ENCODE measurements at regions not wholly inside any gene's neighbourhood (a gene's known extent, or its start where the extent isn't known, plus 50 kb on each side); places are given as distances from the start of the nearest gene placed in this dataset.

- no peak for TF ChIP-seq CTCF (conservative IDR thresholded peaks at IDR 0.05; ENCODE audit: control insufficient read depth, insufficient read depth, low read depth, low read length)
- DNase-seq (ENCODE audit: low read depth), result no peak
- no peak overlapping the region for H3K4me3 ChIP-seq (ENCODE audit: control insufficient read depth, low read depth, low read length)
Observed at GRCh38 chr3:117914540-117915100, 1120.0 kb downstream of the IGSF11 start.

GRCh38 chr3:117916839-117917238, 1117.8 kb downstream of the IGSF11 start:
- no peak for DNase-seq (ENCODE audit: low read depth)
- TF ChIP-seq CTCF (conservative IDR thresholded peaks at IDR 0.05; ENCODE audit: control insufficient read depth, insufficient read depth, low read depth, low read length), result no peak
- H3K4me3 ChIP-seq (ENCODE audit: control insufficient read depth, low read depth, low read length), result no peak overlapping the region

GRCh38 chr3:117919621-117920020, 1115.0 kb downstream of the IGSF11 start:
- no peak for DNase-seq (ENCODE audit: low read depth)
- H3K4me3 ChIP-seq (ENCODE audit: control insufficient read depth, low read depth, low read length), result no peak overlapping the region
- no peak for TF ChIP-seq CTCF (conservative IDR thresholded peaks at IDR 0.05; ENCODE audit: control insufficient read depth, insufficient read depth, low read depth, low read length)

- H3K4me3 ChIP-seq (ENCODE audit: control insufficient read depth, low read depth, low read length), result no peak overlapping the region
- no peak for TF ChIP-seq CTCF (conservative IDR thresholded peaks at IDR 0.05; ENCODE audit: control insufficient read depth, insufficient read depth, low read depth, low read length)
- DNase-seq (ENCODE audit: low read depth), result no peak
Observed at GRCh38 chr3:117920253-117920898, 1114.3 kb downstream of the IGSF11 start.

GRCh38 chr3:117921411-117921810, 1113.2 kb downstream of the IGSF11 start:
- no peak overlapping the region for H3K4me3 ChIP-seq (ENCODE audit: control insufficient read depth, low read depth, low read length)
- TF ChIP-seq CTCF (conservative IDR thresholded peaks at IDR 0.05; ENCODE audit: control insufficient read depth, insufficient read depth, low read depth, low read length), result no peak
- no peak for DNase-seq (ENCODE audit: low read depth)

GRCh38 chr3:117922039-117922438, 1112.6 kb downstream of the IGSF11 start:
- DNase-seq (ENCODE audit: low read depth), result no peak
- no peak for TF ChIP-seq CTCF (conservative IDR thresholded peaks at IDR 0.05; ENCODE audit: control insufficient read depth, insufficient read depth, low read depth, low read length)

More at GRCh38 chr3:117922039-117922438, 1112.6 kb downstream of the IGSF11 start:
- H3K4me3 ChIP-seq (ENCODE audit: control insufficient read depth, low read depth, low read length), result no peak overlapping the region

Data from fibroblast of mammary gland (primary cell).